ENCODE measurements at regions not wholly inside any gene's neighbourhood (a gene's known extent, or its start where the extent isn't known, plus 50 kb on each side); places are given as distances from the start of the nearest gene placed in this dataset.
A peak's percentile ranks its signal among the peaks of the same experiment; 100 is the strongest.

- TF ChIP-seq CTCF (IDR thresholded peaks at IDR 0.05; ENCODE audit: extremely low read depth, missing control alignments), result no peak
- DNase-seq (ENCODE audit: low spot score), result no peak
These were observed 426.1 kb downstream of the RFPL4B start for GRCh38 chr6:112773187-112773586.

- TF ChIP-seq CTCF (IDR thresholded peaks at IDR 0.05; ENCODE audit: extremely low read depth, missing control alignments), result no peak
- no peak for DNase-seq (ENCODE audit: low spot score)
These were observed 427.2 kb downstream of the RFPL4B start for GRCh38 chr6:112774319-112774718.

GRCh38 chr6:112780498-112781096, 433.5 kb downstream of the RFPL4B start:
- DNase-seq (ENCODE audit: low spot score), result peak; percentile 44
- TF ChIP-seq CTCF (IDR thresholded peaks at IDR 0.05; ENCODE audit: extremely low read depth, missing control alignments), result peak; percentile 67

- no peak for DNase-seq (ENCODE audit: low spot score)
- TF ChIP-seq CTCF (IDR thresholded peaks at IDR 0.05; ENCODE audit: extremely low read depth, missing control alignments), result no peak
These were observed 434.1 kb downstream of the RFPL4B start for GRCh38 chr6:112781241-112781640.

- DNase-seq (ENCODE audit: low spot score), result no peak
- no peak for TF ChIP-seq CTCF (IDR thresholded peaks at IDR 0.05; ENCODE audit: extremely low read depth, missing control alignments)
These were observed 438.3 kb downstream of the RFPL4B start for GRCh38 chr6:112785408-112785807.

GRCh38 chr6:112786801-112787200, 439.7 kb downstream of the RFPL4B start:
- no peak for TF ChIP-seq CTCF (IDR thresholded peaks at IDR 0.05; ENCODE audit: extremely low read depth, missing control alignments)
- no peak for DNase-seq (ENCODE audit: low spot score)

- DNase-seq (ENCODE audit: low spot score), result no peak
- no peak for TF ChIP-seq CTCF (IDR thresholded peaks at IDR 0.05; ENCODE audit: extremely low read depth, missing control alignments)
These were observed 440.2 kb downstream of the RFPL4B start for GRCh38 chr6:112787371-112787770.

Data from GM20000 (cell line).